DMS53 (cell line): ENCODE measurements at regions not wholly inside any gene's neighbourhood (a gene's known extent, or its start where the extent isn't known, plus 50 kb on each side); places are given as distances from the start of the nearest gene placed in this dataset.
A peak's percentile ranks its signal among the peaks of the same experiment; 100 is the strongest.

ENCODE experiments used
- DNase-seq: peaks from one replicate; lab custom pipeline; 2025; lab: John Stamatoyannopoulos, UW

GRCh38 chr16:59729613-59730012, 995.5 kb upstream of the GOT2 start:
- DNase-seq = no peak

DNA sequence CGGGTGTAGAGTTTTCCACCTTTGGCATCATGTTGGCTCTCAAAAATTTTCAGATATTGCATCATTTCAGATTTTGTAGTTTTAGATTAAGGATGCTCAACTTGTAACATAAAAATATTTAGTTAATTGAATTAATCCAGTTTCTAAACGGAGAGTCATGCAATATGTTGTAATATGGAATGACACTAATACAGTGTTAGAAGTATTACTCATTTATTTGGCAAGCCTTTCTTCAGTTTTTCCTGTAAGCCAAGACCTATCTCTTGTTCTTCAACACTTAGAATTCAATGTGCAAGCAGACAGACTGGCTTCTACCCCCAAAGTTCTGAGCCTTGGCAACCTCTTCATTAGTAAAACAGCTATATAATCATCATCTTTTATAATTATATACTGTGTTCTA, 985.0 kb upstream of the GOT2 start:
- no peak for DNase-seq

- DNase-seq = no peak
These were observed 973.5 kb upstream of the GOT2 start for GRCh38 chr16:59707436-59708226.

DNA sequence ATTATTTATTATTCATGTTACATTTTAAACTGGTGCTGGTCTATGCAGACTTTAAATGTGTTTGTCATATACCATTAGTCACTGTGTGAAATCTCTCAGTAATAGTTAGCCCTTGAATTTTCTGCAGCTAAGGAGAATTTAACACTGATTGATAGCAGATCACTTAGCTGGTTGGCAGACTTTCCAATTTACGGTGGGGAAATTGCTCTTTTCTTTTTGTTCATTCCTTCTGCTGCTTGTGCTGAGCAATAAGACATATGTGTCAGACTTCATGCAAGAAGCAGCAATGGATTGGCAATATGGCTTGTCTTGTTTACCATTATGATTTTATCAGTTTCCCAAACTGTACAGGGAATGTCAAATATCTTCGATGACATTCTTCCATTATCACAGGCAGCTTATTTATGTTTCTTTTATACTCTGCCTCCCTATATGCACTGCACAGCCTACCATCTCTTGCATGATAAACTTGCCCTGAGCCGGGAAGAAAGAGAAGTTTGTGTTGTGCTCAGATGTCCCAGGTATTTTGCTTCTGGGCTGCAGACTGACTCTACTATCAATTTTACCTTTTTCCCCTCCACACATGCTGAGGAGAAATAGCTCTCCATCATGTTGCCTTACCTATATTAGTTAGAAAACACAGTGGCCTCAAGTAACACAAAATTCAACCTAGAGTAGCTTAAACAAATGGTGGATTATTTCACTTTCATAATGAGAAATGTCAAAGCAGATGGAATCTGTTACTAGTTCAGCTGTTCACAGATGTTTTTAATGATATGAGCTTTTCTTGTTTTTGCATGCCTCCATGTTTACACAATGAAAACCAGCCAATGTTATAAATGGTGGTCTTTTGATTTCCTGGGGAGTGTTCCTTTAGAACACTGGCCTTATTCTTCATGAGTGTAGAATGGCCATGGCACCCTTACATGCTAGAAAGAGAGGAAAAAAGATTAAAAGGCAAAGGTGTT, 968.1 kb upstream of the GOT2 start:
- no peak for DNase-seq

DNA sequence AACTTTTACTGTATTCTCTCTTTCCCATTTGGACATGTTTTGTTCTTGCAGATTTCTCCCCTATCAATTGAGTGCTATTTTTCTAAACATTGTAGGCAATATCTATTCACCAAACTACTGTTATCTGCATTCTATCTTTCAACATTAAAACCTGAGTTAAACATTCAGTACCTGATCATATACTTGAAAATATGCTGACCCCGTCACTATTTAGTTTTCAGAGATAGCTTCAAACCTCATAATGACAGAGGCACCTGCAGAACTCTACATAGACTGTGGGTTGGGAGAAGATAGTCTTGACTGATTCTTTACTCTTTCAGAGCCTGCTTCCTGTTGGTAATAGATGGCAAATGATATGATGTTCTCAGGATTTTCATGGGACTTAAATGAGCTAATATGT, 965.7 kb upstream of the GOT2 start:
- DNase-seq = no peak

GRCh38 chr16:59698346-59699020, 964.4 kb upstream of the GOT2 start:
- DNase-seq = no peak

- DNase-seq = no peak
These were observed 963.6 kb upstream of the GOT2 start for GRCh38 chr16:59697761-59698160.

DNA sequence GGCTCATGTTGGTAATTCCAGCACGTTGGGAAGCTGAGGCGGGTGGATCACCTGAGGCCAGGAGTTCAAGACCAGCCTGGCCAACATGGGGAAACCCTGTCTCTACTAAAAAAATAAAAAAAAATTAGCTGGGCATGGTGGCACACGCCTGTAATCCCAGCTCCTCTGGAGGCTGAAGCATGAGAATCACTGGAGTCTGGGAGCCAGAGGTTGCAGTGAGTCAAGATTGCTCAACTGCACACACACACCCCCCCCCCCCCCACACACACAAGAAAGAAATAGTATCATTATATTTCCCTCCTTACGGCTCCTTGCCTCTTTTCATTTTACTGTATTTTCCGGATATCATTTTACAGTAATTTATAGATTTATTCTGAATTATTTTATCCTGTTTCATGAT, 963.1 kb upstream of the GOT2 start:
- DNase-seq = no peak

- DNase-seq = no peak
These were observed 962.4 kb upstream of the GOT2 start for GRCh38 chr16:59696495-59696894.

DNA sequence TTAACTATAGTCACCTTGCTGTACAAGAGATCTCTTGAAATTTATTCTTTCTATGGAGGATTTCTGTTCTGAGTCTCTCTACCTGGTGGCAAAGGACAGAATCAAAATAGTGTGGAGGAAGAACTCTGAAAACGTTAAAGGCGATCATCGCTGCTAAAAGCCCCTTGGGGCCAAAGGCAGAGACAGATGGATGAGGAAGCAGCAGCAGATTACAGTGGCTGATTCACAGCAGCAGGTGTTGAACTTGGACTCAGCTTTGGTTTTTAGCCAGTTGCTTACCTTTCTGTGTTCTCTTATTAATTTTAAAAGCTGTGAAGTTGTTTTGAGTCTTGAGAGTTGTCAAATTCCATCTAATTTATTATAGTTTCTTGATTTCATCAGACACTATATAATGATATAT, 956.1 kb upstream of the GOT2 start:
- no peak for DNase-seq

DNA sequence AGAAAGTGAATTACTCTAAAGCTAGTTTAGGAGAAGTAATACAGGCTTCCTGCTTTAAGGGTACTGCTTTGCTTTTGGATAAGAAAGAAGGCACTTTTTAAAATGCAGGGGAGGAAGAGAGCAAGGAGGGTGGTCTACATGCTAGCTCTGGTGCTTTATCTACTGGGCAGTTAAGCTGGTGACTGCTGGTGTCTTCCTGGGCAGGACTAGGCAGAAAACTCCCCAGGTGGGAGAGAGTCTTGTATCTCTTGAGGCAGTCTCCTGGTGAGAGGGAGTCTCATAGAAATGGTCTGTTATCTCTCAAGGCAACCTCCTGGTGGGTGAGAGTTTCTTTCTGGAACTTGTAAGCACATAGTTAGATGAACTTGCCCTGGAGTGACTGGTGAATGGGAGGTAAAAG, 953.9 kb upstream of the GOT2 start:
- DNase-seq = no peak

- DNase-seq = no peak
These were observed 952.3 kb upstream of the GOT2 start for GRCh38 chr16:59686405-59686804.

- no peak for DNase-seq
These were observed 950.8 kb upstream of the GOT2 start for GRCh38 chr16:59684911-59685310.

GRCh38 chr16:59683709-59684108, 949.6 kb upstream of the GOT2 start:
- DNase-seq = no peak

DNA sequence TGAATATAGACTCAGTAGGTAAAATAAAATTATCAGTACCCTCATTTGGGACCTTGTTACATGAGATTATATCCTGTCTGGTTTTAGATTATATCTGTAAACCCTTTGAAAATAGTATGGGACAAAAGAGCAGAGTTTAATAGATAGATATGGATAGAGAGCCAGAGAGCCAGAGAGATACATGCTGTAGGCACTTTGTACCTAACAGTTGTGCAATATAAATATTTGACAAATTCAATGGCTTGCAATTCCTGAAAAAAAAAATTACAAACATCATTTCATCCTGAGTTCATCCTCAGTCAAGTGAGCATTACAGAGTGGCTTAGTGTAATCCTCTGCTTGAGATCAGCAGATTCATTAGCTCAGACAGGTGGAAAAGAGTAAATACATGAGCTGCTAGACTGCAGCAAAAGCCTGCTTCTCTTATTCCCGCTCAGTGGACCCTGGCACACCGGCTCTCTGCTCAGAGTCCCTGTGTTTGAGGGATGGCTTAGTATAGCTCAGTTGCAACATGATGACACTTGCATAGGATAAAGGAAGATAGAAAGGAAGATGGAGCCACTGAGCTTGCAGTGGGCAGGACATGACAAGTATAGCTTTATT, 931.6 kb upstream of the GOT2 start:
- peak; percentile 13 for DNase-seq

DNA sequence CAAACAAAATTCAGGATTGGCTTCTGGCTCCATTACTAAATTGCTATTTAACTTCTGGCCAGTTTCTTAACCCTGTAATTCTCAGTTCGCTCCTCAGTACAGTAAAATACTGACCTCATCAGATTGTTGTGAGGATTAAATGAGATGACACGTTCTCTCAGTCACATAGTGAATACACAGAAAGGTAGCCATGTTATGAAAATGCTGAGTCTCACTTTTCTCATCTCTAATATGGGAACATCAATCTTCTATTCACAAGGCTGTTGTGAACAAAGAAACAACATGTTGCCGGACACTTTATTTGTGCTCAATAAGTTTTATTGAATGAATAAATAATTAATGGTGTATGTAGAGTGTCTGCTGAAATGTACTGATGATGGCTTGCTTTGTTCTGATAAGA, 924.5 kb upstream of the GOT2 start:
- no peak for DNase-seq

GRCh38 chr16:59655031-59655430, 920.9 kb upstream of the GOT2 start:
- DNase-seq = no peak

DNA sequence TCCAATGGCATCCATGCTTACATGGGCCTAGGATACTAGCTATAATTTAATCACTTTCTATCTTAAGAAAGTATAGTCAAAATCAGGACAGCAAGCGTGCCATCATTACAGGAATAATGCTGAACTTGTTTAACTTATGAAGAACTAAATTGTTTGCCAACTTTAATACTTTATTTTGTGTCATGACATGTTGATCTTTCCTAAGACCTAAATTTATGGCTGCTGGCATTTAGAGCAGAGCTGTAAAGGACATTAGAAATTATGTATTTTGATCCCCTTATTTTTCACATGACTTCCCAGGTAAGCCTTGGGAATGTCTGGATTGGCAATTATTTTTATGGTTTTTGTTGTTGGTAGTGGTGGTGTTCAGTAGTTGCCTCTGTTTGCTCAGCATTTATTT, 920.3 kb upstream of the GOT2 start:
- DNase-seq = no peak

DNA sequence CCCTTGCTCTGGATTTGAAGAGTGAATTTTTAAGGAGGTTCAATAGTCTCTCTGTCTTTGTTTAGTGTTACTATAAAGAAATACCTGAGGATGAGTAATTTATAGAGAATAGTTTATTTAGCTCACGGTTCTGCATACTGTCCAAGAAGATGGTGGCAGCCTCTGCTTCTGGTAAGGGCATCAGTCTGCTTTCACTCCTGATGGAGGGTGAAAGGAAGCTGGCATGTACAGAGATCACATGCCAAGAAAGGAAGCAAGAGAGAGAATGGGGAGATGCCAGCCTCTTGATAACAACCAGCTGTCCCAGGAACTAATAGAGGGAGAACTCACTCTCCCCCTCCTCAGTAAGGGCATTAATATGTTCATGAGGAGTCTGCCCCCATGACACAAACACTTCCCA, 917.5 kb upstream of the GOT2 start:
- no peak for DNase-seq

- no peak for DNase-seq
These were observed 911.1 kb upstream of the GOT2 start for GRCh38 chr16:59645194-59645593.

- DNase-seq = no peak
These were observed 901.6 kb upstream of the GOT2 start for GRCh38 chr16:59635674-59636073.

GRCh38 chr16:59634951-59635350, 900.8 kb upstream of the GOT2 start:
- DNase-seq = no peak
